ENCODE measurements at regions not wholly inside any gene's neighbourhood (a gene's known extent, or its start where the extent isn't known, plus 50 kb on each side); places are given as distances from the start of the nearest gene placed in this dataset.

DNA sequence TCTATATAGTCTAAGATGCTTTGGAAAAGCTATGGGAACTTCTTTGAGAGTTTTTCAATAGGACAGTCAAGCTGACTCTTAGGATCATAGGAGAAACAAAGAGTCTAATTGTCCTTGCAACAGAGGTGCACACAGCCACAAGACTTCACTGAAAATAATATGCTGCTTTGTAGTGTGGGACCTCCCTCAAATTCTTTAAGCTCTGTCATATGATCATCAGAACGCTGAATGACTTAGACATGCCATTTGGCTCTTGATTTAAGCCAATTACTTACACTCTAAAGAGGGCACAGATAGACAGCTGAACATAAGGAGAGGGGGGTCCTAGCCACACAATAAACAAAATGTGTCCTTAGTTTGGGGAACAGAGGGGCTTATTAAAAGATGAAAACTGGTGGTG lies 818.7 kb upstream of the GJE1 start:
- intact Hi-C loops (cut with DNase I), result no loop called here
- no peak for DNase-seq (ENCODE audit: low spot score)

DNA sequence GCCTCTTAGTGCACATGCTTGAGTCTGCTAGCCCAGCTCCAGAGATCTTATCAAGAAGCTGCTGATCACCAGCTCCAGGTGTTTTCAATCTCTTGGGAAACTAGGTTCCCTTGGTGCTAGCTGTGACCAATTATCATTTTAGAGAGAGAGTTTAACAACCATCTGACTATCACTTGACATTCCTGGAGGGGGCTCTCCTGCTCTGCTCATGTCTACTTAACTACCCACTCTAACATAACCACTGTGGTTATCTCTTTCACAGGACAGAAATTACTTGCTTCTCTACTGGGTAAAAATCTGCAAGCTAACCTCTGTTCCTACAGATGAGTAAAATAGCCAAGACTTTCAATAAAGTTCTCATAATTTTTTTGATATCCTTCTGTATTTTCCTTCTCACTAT lies 823.4 kb upstream of the GJE1 start:
- intact Hi-C loops (cut with DNase I), result no loop called here
- DNase-seq (ENCODE audit: low spot score), result no peak

DNA sequence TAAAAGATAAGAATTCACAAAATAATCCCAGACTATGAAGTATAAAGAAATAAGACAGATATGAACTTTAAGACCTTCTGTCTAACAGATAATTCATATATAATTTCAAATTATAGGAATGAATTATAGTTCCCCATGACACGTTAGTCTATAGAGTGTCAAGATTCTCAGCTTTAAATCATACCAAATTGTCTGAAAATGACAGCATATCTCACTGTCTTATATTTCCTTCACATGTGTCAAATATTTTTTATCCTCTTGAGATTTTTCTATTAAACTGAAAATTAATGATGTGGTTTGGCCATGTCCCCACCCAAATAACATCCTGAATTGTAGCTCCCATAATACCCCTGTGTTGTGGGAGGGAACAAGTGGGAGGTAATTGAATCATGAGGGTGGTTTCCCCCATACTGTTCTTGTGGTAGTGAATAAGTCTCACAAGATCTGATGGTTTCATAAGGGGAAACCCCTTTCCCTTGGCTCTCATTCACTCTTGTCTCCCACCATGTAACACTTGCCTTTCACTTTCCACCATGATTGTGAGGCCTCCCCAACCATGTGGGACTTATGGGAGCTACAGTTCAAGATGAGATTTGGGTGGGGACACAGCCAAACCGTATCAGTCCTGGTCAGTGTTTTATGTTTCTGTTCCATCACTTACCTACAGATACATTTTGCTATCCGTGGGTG lies 825.3 kb upstream of the GJE1 start:
- intact Hi-C loops (cut with DNase I), result no loop called here
- DNase-seq (ENCODE audit: low spot score), result no peak

DNA sequence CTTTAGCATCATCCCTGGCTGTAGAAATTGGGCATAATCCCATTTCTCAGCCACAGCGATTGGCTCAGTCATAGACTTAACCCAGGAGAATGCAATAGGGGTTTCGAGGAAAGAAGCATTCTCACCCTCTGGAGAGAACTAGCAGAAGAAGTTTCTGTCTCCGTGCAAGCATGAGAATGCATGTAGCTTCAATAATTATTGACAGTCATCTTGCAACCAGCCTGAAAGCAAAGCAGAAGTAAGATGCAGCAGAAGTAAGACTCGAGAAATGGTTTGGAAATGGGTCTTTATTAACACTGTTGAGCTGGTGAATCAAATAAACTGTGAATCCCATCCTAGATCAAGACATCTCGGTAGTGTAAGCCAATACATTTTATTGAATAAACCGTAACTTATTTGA lies 828.8 kb upstream of the GJE1 start:
- no peak for DNase-seq (ENCODE audit: low spot score)
- intact Hi-C loops (cut with DNase I), result no loop called here

DNA sequence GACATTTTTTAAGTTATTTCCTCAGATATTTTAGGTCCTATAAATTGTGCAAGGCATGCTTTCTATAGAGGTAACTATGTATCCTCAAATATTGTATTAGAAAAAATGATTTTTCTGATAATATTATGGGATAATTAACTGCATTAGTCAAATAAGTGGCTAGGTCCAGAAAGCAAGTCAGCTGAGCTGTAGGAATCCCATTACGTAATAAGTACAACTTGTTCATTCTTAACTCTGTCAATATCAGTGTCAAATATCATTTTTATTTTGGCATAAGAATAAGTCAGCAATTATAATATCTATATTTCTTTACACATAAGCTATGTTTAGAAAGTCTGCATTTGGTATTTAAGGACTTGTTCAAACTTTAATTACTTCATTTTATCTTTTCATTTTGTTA lies 830.9 kb upstream of the GJE1 start:
- no peak for DNase-seq (ENCODE audit: low spot score)
- intact Hi-C loops (cut with DNase I), result no loop called here

DNA sequence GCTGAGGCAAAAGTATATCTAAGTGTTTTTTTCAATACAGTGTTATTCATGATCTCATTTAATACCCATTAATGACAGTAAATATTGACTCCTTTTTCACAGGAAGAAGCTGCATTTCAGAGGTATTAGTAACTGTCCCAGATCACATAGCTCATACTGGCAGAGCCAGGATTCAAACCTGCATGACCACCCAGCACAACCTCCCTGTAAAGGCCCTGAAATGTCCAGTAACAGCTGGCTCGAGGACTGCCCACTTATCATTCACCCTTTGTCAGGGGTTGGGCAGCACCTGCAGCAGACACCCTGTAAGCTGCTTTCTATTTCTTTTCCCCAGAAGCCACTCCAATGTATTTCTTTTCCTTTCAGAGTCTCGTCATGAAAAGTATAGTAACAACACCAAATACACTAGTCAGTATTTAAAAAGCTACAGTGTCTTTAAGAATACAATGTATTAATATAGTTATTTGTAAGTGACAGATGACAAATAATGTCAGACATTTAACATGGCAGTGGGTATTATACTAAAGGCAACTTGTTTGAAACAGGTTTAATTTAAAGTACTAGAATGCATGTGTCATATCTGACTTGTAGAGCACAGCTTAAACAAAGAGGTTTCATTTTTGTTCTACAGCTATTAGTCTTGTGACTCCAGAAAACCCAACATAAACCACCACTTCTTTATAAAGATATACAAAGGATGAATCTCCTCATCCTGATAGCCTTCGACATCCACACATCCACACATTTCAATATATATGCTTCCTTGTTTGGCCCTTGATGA lies 841.6 kb upstream of the GJE1 start:
- DNase-seq (ENCODE audit: low spot score), result no peak
- intact Hi-C loops (cut with DNase I), result no loop called here

DNA sequence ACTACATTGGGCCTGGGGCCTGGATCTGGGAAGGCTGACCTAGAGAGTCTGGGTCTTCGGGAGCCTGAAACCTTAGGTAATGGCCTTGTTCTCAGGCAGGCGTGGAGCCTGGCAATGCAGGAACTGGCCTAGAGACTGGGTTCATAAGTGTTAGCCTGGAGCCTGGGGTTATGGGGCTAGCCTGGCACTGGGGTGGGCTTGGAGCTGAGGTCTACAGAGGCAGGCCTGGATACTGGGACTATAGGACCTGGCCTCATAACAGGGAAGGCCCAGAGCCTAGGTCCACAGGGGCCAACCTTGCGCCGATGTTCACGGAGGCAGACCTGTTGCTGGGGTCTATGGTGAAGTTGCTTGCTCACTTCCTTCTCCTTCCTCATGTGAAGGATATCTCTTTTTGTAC lies 843.8 kb upstream of the GJE1 start:
- DNase-seq (ENCODE audit: low spot score), result peak; percentile 63
- intact Hi-C loops (cut with DNase I), result no loop called here

DNA sequence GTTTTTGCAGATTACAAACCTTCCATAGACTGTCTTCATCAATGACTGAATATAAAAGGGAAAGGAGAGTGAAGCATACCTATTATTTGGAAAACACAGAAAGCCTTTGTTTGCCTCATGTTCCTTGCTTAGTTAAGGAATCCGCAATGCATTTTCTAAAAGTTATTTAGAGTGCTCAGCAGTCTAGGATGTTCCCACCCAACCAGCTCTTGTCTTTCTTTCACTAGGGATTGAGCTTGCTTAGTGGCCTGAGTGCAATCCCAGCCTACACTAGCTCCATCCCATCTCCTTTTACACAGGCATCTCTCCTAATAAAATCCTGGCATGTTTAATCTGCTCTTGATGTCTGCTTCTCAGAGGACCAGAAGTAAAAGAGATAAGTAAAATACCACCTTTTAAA lies 850.5 kb upstream of the GJE1 start:
- intact Hi-C loops (cut with DNase I), result no loop called here
- DNase-seq (ENCODE audit: low spot score), result no peak

DNA sequence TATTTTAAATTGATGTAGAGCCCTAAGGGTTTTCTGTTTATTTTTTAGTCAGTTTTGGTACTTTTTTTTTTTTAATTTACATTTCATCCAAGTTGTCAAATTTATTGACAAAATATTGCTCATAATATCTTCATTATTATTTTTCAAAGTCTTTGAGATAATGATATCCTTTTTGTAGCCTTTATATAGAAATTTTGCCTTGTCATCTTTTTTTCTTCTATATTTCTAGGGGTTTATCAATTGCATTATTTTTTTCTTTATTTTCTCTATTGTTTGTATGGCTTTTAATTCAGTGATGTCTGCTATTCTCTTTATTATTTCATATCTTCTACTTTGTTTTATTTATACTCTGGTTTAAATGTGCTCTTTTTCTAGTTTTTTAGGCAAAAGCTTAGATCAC lies 863.0 kb upstream of the GJE1 start:
- DNase-seq (ENCODE audit: low spot score), result no peak
- intact Hi-C loops (cut with DNase I), result no loop called here

DNA sequence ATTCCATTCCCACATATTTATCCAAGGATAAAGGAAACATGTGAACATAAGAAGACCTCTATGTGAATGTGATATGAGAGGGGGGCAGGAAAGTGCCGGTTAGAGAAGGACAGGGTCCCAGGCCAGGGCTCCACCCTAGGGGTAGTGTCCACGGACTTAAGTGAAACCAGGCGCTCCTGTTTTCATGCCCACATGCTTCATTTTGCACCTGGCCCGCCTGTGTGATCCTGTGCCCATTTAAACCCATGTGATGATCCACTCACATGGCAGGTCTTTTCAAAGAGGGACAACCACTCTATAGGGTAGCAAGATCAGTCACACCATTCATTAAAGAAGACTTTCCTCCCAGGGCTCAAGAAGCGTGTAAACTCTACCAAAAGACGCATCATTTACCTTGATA lies 865.3 kb upstream of the GJE1 start:
- no peak for DNase-seq (ENCODE audit: low spot score)
- intact Hi-C loops (cut with DNase I), result no loop called here

DNA sequence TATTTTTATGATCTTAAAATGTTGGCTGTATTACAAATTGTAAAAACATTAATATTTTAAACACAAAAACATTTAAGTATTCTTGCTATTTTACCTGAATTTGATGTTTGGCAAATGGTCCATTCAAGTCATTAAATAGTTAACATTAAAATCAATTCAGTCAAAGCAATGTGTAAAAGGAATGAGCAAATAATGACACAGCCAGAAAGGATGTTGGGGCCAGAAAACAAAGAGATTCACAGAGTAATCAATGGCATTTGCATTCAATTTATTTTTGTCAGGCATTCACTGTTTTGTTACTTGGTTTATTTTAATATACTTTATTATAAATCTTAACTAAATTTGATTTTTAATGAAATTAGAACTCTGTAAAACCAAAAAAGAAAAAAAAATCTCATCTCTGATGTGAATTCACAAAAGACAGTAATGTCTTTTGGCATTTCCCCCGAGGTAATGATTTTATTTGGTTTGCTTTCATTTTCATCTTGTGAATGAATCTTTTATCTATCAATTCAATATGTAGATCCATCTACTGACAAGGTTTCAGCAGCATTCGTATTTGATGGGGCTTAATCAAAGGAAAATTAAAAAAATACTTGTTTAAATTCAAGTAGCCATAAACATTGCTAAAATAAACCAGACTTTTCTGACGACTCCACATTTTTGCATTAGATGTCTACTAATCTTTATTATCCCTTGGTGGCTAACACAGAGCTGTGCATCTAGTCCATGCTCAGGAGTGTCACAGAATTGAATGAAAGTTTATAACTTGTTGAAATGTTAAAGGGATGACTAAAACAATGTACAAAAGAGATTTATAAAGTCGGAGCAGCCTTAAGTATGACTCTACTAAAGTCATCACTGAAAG lies 866.7 kb upstream of the GJE1 start:
- intact Hi-C loops (cut with DNase I), result no loop called here
- no peak for DNase-seq (ENCODE audit: low spot score)

DNA sequence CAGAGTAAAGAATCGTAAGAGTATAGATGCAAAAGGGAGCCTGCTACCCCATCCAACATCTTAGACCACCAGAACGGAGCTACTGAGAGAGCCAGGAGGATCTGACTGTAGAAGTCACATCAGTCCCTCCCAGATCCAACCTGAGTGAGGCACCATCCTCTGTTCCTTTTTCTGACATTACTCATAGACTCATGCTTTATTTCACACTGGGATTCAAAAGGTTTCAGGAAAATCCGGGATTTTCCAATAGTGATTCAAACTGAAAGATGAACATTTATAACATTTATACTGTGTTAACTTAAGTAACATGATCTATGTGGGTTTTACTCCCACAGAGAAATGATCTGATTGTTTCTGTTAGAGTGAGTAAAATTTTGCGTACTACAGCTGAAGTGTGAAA lies 868.6 kb upstream of the GJE1 start:
- DNase-seq (ENCODE audit: low spot score), result no peak
- intact Hi-C loops (cut with DNase I), result no loop called here

DNA sequence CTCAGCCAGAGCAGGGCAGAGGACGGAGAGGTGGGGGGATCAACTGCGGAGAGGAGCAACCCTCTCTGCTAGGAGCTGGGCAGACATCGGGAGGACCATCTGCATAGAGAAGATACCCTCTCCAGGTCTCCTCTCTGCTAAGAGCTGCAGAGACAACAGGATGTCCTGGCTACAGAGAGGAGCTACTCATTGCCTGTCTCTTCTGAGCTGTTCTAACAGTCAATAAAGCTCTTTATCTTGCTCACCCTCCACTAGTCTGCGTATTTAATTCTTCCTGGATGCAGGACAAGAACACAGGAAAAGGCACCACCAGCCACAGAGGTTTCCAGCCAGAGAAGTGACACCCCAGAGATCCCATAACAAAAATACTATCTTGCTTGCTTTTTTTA lies 871.1 kb upstream of the GJE1 start:
- intact Hi-C loops (cut with DNase I), result no loop called here
- no peak for DNase-seq (ENCODE audit: low spot score)

DNA sequence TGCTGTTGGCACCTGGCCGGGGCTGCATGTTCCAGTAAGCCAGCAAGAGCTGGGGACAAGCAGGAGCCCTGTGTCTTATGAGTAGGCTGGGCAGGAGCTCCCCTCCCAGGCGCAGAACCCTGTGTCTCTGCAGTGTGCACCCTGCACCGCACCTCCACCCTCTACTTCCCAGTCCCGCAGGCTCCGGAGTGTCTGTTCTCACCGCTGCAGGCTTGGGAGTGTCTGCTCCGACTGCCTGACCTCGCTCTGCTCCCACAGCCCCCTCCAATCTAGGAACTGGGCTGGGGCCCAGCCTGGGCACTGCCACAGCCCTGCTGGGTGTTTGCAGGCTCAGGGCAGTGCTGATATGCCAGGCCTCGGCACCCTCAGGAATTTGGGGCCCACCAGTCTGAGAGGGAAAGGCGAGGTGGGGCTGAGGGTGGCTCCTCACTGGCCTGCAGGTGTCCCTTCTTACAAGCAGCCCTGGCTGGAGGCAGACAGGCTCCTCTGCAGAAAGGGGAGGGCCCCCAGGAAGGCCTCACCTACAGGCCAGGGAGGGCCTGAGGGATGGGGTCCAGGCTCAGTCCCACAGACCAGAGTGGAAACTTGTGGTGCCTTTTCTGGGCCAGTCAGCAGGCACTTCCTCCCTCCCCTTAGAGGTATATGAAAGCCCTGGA lies 871.6 kb upstream of the GJE1 start:
- no peak for DNase-seq (ENCODE audit: low spot score)
- intact Hi-C loops (cut with DNase I), result no loop called here

DNA sequence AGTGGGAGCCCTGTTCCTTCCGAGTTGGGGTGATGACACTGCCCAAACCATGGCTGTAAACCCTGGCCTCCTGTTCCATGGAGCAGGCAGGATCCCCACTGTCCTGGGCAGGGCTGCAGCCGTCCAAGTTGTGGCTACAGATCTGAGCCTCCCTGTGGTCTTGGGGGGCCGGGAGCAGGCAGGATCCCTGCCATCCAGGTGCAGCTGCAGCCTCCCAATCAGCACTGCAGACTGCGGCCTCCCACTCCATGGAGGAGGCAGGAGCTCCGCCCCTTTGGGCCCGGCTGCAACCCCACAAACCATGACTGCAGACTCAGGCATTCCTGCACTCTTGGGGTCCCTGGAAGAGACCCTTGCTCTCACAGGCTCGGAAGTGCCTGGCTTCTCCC lies 872.1 kb upstream of the GJE1 start:
- intact Hi-C loops (cut with DNase I), result no loop called here
- no peak for DNase-seq (ENCODE audit: low spot score)

DNA sequence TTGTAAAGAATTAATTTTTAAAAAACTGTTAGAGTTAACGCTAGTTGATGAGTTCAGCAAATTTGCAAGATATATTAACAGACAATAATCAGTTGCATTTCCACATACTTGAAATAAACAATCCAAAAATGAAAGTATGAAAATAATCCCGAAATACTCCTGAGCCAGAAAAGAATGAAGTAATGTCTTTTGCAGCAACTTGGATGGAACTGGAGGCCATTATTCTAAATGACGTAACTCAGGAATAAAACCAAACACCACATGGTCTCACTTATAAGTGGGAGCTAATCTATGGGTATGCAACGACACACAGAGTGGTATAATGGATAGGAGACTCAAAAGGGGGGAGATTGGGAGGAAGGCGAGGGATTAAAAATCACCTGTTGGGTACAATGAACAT lies 872.9 kb upstream of the GJE1 start:
- DNase-seq (ENCODE audit: low spot score), result no peak
- intact Hi-C loops (cut with DNase I), result no loop called here

DNA sequence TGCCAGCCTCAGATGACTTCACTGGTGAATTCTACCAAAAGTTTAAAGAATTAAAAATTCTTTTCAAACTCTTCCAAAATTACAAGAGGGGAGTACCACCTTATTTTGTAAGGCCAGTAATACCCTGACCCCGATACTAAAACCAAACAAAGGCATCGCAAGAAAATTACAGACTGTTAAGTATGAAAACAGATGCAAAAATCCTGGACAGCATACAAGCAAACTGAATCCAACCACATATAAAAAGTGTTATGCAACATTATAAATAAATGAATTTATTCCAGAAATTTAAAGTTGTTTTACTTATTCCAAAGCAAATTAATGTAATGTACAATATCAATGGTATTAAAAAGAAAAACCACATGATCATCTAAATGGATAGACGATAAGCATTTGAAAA lies 873.6 kb upstream of the GJE1 start:
- intact Hi-C loops (cut with DNase I), result no loop called here
- no peak for DNase-seq (ENCODE audit: low spot score)

DNA sequence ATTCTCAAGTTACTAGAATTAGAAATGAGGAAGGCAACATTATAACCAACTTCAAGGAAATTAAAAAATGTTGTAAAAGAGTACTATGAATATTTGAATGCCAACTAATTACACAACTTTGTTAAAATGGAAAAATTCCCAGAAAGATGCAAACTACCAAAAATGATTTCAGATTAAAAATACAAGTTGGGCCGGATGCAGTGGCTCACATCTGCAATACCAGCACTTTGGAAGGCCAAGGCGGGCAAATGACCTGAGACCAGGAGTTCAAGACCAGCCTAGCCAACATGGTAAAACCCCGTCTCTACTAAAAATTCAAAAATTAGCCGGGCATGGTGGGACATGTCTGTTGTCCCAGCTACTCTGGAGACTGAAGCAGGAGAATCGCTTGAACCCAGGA lies 874.2 kb upstream of the GJE1 start:
- intact Hi-C loops (cut with DNase I), result no loop called here
- no peak for DNase-seq (ENCODE audit: low spot score)

DNA sequence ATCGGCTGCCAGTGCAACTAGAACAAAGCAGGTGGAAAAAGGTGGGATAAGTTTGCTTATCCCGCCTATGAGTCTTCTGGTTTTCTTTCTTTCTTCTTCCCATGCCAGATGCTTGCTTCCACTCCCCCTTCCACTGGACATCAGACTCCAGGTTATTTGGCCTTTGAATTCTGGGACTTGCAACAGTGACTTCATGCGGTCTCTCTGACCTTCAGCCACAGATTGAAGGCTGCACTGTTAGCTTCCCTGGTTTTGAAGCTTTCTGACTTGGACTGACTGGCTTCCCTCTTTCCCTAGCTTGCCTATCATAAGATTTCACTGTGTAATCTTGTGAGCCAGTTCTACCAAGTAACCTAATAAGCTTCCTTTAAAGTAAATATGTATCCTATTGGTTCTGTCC lies 878.4 kb upstream of the GJE1 start:
- intact Hi-C loops (cut with DNase I), result no loop called here
- DNase-seq (ENCODE audit: low spot score), result no peak
